Stimulated activated CD8-positive, alpha-beta memory T cell treated with anti-CD3 and anti-CD28 coated beads, Interleukin-12 subunit alpha, Interleukin-12 subunit beta, amount 100 ng/mL, for 4 hours (primary cell): ENCODE measurements at regions not wholly inside any gene's neighbourhood (a gene's known extent, or its start where the extent isn't known, plus 50 kb on each side); places are given as distances from the start of the nearest gene placed in this dataset.
A peak's percentile ranks its signal among the peaks of the same experiment; 100 is the strongest.
"Not testable (repeated sequence)": the region's sequence is repeated elsewhere in the genome, so short reads cannot be mapped to it uniquely, and the experiment has no call there.

Source experiments
- DNase-seq: peaks from one replicate; pipeline ENCODE4 v3.0.0-alpha.2; 2020; ENCODE audit warnings: low read depth

GRCh38 chr11:69887330-69887729 is 68.1 kb upstream of the FGF3 start:
- DNase-seq, result no peak

GRCh38 chr11:69887841-69888427 is 68.7 kb upstream of the FGF3 start:
- DNase-seq, result no peak

- DNase-seq, result peak; percentile 21
These were observed 69.4 kb upstream of the FGF3 start for GRCh38 chr11:69888483-69889181.

GRCh38 chr11:69889400-69890318 is 70.4 kb upstream of the FGF3 start:
- no peak for DNase-seq

- DNase-seq, result no peak
These were observed 71.3 kb upstream of the FGF3 start for GRCh38 chr11:69890476-69890875.

- DNase-seq, result no peak
These were observed 72.4 kb upstream of the FGF3 start for GRCh38 chr11:69891421-69892236.

- DNase-seq, result no peak
These were observed 73.2 kb upstream of the FGF3 start for GRCh38 chr11:69892237-69892985.

GRCh38 chr11:69892986-69893555 is 73.9 kb upstream of the FGF3 start:
- DNase-seq, result no peak

GRCh38 chr11:69893631-69894030 is 74.4 kb upstream of the FGF3 start:
- no peak for DNase-seq

GRCh38 chr11:69894181-69894611 is 75.0 kb upstream of the FGF3 start:
- no peak for DNase-seq

- no peak for DNase-seq
These were observed 75.4 kb upstream of the FGF3 start for GRCh38 chr11:69894648-69895047.

GRCh38 chr11:69896250-69896649 is 77.0 kb upstream of the FGF3 start:
- DNase-seq, result no peak

GRCh38 chr11:69898123-69898522 is 78.9 kb upstream of the FGF3 start:
- no peak for DNase-seq

GRCh38 chr11:69899957-69900821 is 81.0 kb upstream of the FGF3 start:
- no peak for DNase-seq

GRCh38 chr11:69900822-69901302 is 81.6 kb upstream of the FGF3 start:
- not testable (repeated sequence) for DNase-seq

GRCh38 chr11:69902337-69902736 is 83.1 kb upstream of the FGF3 start:
- no peak for DNase-seq

- DNase-seq, result no peak
These were observed 84.0 kb upstream of the FGF3 start for GRCh38 chr11:69903211-69903610.

- DNase-seq, result no peak
These were observed 85.2 kb upstream of the FGF3 start for GRCh38 chr11:69904161-69904973.

- no peak for DNase-seq
These were observed 85.8 kb upstream of the FGF3 start for GRCh38 chr11:69904974-69905535.
